Small intestine (tissue), 7 donors: ENCODE measurements at regions not wholly inside any gene's neighbourhood (a gene's known extent, or its start where the extent isn't known, plus 50 kb on each side); places are given as distances from the start of the nearest gene placed in this dataset.

Experiments
- DNase-seq, 2 donors: peaks; one replicate each; pipeline versions ENCODE4 v3.0.0 to v3.0.0-alpha.2; 2013
- FAIRE-seq: peaks from 2 replicates; lab custom pipeline; 2012; peaks lifted over from hg19 to GRCh38; lab: Jason Lieb, UNC
- H3K27ac ChIP-seq, 3 donors: one replicate each; pipeline ENCODE4 v1.5.1; 2013; ENCODE audit warnings: low read length in 2 of 3, mild to moderate bottlenecking in 2 of 3, control low read depth in 1 of 3, inconsistent platforms in 1 of 3, low read depth in 1 of 3, moderate library complexity in 1 of 3
- H3K27me3 ChIP-seq, 3 donors: one replicate each; pipeline ENCODE4 v1.6.1; 2013; ENCODE audit warnings: low read length in 3 of 3, inconsistent platforms in 1 of 3; ENCODE audit not compliant: control insufficient read depth in 3 of 3, insufficient read depth in 3 of 3
- H3K36me3 ChIP-seq, 3 donors: one replicate each; pipeline ENCODE4 v1.6.1; 2013; ENCODE audit warnings: low read length in 3 of 3, inconsistent platforms in 1 of 3, low read depth in 1 of 3, mild to moderate bottlenecking in 1 of 3, moderate library complexity in 1 of 3; ENCODE audit not compliant: control insufficient read depth in 3 of 3, insufficient read depth in 2 of 3
- H3K4me1 ChIP-seq, 3 donors: one replicate each; pipeline ENCODE4 v1.6.1; 2013; ENCODE audit warnings: low read length in 2 of 3, inconsistent platforms in 1 of 3, low read depth in 1 of 3, mild to moderate bottlenecking in 1 of 3, moderate library complexity in 1 of 3; ENCODE audit not compliant: control insufficient read depth in 3 of 3, insufficient read depth in 2 of 3
- H3K4me3 ChIP-seq, 3 donors: one replicate each; pipeline ENCODE4 v1.5.1; 2013; ENCODE audit warnings: low read length in 3 of 3, control low read depth in 1 of 3, inconsistent platforms in 1 of 3, low read depth in 1 of 3, mild to moderate bottlenecking in 1 of 3, moderate library complexity in 1 of 3
- H3K9me3 ChIP-seq, 2 donors: one replicate each; pipeline ENCODE4 v1.6.1; 2013; ENCODE audit warnings: low read depth in 1 of 2, low read length in 1 of 2; ENCODE audit not compliant: control insufficient read depth in 2 of 2, insufficient read depth in 1 of 2
- WGBS, 3 donors: extraction: QIAGEN DNeasy Blood & Tissue Kit; methylation state at CpG; one replicate each; pipeline ENCODE4 v1.1.7; 2013; 5-methylcytosine and 5-hydroxymethylcytosine counted together
- donor health status: healthy with polysubstance abuse.
- donor health status: control.
- donor health status: control.
- donor health status: Bipolar disorder and iron deficiency.
- donor health status: healthy.

DNA sequence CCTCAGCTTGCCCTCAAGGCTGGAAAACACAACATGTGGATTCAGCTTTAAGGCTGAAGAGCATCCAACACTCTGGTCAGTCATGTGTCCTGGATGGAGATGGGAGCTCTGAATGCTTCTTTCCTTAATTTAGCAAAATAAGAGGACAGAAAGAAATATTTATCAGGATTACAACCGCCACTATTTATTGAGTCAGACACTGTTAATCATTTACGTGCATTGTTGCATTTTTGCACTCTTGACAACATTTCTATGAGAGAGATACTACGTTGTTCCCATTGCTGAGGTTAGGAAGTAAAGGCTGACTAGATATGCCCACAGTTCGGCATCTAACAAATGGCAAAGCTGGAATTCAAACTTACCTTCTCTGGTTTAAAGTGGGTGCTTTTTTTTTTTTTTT lies 101.8 kb upstream of the KMT2C start:
- Histone ChIP-seq H3K9me3 (no peaks in the 10 kb centered on the region), H3K4me1 (peaks cover 0 to 4% (median 0%) of the 10 kb centered on the region in 3 donors), H3K4me3 (no peak overlapping the region), H3K36me3 (no peaks in the 10 kb centered on the region), H3K27ac (no peak overlapping the region), H3K27me3 (no peaks in the 10 kb centered on the region)
- DNase-seq = no peak
- no peak for FAIRE-seq
- WGBS, 3 donors = 38 to 50% (median 39%) methylated on average over 4 of the region's 4 CpGs

DNA sequence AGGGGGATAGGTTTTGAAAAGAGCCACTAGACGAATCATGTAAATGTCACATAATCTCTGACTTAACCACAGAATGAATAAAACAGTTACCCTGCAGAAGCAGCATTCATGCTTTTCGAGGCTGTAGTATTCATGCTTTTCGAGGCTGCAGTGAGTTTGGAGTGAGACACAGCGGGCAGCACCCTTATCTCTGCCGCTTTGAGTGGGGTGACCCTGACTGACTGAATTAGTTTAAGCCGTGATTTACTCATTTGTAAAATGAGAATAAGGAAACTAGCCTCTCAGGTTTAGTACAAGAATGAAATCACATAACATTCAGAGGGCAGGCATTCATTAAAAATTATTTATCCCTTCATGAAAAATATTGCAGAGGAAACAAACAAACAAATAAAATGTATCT lies 92.8 kb upstream of the KMT2C start:
- Histone ChIP-seq H3K27ac (no peak overlapping the region), H3K4me1 (no peaks in the 10 kb centered on the region), H3K9me3 (no peaks in the 10 kb centered on the region), H3K27me3 (no peaks in the 10 kb centered on the region), H3K4me3 (no peak overlapping the region), H3K36me3 (no peaks in the 10 kb centered on the region)
- FAIRE-seq (no peak), DNase-seq (no peak)
- 79 to 84% (median 79%) methylated on average over 6 of the region's 6 CpGs for WGBS, 3 donors

DNA sequence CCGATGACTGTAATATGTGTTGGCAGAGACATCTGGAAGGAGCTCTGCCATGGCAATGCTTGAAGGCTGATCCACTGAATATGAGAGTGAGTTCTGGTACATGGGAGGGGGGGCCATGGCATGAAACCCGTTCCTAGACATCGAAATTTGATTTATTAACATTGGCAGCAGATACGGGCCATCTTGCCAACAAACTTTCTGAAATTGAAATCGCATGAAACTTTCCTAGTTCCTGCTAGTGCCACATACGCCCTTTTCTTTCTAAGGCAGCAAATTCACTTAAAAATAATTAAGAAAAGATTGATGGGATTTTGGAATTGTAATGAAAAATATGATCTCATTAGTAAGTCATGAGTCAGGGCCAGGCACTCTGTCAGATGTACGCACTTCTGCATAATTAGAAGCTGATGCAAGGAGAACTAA lies 91.8 kb upstream of the KMT2C start:
- H3K4me1 ChIP-seq = peaks cover 0 to 3% (median 0%) of the 10 kb centered on the region in 3 donors
- H3K9me3 ChIP-seq = no peaks in the 10 kb centered on the region
- no peaks in the 10 kb centered on the region for H3K27me3 ChIP-seq
- no peak overlapping the region for H3K4me3 ChIP-seq
- FAIRE-seq (no peak), DNase-seq (no peak)
- no peak overlapping the region for H3K27ac ChIP-seq
- no peaks in the 10 kb centered on the region for H3K36me3 ChIP-seq
- 63 to 73% (median 70%) methylated on average over 7 of the region's 7 CpGs for WGBS, 3 donors

DNA sequence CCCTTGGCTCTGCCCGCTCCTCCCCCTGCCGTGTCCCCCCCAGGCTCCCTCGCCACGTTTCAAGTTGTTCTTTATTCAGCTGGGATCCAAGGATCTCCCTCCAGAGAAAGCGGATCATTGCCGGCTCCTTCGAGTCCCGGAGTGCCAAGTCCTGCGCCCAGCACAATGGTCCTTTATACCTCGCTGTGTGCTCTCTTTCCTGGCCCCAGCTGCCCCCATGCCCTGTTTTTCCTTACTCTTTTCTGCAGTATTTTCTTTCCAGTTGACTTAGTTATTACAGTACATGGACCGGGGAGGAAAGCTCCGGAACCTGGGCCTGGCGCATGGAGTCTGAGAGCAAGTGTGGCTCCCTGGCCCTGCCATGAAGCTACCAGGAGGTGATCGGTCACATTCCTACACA lies 88.1 kb upstream of the KMT2C start:
- DNase-seq (no peak), FAIRE-seq (no peak)
- Histone ChIP-seq H3K4me1 (peaks cover 0 to 6% (median 4%) of the 10 kb centered on the region in 3 donors), H3K4me3 (no peak overlapping the region), H3K36me3 (no peaks in the 10 kb centered on the region), H3K27me3 (no peaks in the 10 kb centered on the region), H3K27ac (no peak overlapping the region), H3K9me3 (peaks cover 0 to 8% of the 10 kb centered on the region in 2 donors)
- WGBS, 3 donors = 90 to 93% (median 91%) methylated on average over 14 of the region's 14 CpGs

DNA sequence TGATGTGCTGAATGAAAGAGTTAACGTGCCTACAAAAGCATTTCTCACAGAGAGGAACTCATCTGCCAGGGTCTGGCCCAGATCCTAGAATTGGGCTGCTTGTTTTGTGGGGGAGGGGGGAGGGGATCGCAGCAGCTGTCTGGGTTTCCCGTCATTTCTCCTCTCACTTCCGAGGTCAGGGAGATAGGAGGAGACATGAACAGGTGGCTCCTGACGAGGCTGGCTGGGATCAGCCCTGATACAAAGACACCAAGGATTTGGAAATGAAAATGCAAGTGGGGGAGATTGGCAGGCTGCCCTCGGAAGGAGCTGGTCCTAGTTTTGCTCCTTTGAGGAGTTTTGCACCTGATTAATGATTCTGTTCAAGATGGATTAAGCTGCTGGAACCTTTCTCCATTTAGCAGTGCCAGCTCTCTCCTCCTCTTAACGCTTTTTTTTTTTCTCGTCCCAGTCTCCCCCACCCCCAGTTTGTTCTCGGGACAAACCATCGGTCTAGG lies 86.8 kb upstream of the KMT2C start:
- Histone ChIP-seq H3K9me3 (peaks cover 0 to 8% of the 10 kb centered on the region in 2 donors), H3K27me3 (no peaks in the 10 kb centered on the region), H3K4me1 (peaks cover 0 to 6% (median 4%) of the 10 kb centered on the region in 3 donors), H3K4me3 (no peak overlapping the region), H3K27ac (no peak overlapping the region), H3K36me3 (no peaks in the 10 kb centered on the region)
- DNase-seq (peak in 1 of 2 donors; percentile 21), FAIRE-seq (no peak)
- WGBS, 3 donors = 15 to 17% (median 17%) methylated on average over 10 of the region's 10 CpGs

DNA sequence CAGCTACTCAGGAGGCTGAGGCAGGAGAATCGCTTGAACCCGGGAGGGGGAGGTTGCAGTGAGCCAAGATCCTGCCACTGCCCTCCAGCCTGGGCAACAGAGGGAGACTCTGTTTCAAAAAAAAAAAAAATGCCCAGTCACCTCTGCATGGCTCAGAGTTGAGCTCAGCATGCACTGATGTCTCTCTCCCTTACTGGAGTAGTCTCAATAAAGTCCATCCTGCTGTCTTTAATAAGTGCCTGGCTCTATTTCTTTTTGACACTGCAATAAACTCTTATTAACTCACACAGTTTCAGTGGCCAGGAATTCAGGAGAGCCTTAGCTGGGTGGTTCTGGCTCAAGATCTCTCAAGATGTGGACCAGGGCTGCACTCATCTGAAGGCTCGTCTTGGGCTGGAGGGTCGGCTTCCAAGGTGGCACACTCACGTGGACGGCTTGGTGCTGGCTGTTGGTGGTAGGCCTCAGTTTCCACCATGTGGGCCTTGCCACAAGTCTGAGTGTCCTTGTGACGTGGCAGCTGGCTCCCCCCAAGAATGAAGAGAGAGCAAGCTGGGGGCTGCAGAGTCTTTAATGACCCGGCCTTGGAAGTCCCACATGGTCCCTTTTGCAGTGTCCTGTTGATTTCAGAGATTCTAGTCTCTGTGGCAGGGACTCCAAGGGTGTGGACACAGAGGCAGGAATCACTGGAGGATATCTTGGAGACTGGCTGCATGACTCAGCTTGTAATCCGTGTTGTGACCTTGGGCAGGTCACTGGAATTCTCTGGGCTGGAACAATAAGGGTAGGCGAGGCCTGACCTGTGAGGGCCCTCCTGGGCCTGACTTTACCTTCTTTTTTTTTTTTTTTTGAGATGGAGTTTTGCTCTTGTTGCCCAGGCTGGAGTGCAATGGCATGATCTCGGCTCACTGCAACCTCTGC lies 85.9 kb upstream of the KMT2C start:
- 55 to 85% (median 68%) methylated on average over 11 of the region's 11 CpGs for WGBS, 3 donors
- FAIRE-seq = no peak

DNA sequence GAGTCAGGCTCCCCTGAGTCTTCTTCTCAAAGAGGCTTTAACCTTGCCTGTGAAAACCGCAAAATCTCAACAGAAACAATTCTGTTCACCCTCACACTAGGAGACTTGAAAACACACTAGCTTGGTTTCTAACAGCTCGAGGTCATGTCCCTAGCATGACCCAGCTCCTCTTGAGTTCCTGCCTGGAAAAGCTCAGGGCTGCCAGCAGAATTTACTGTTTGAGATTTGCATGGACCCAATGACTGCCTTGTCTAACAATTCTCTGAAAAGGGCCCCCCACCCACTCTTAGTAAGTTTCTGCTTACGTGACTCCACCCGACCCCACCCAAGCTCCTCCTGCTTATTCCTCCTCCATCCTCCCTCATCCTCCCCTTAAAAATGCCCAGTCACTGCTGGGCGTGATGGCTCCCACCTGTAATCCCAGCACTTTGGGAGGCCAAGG lies 85.1 kb upstream of the KMT2C start:
- no peak overlapping the region for H3K27ac ChIP-seq
- peaks cover 0 to 8% of the 10 kb centered on the region in 2 donors for H3K9me3 ChIP-seq
- H3K36me3 ChIP-seq = no peaks in the 10 kb centered on the region
- no peak for DNase-seq
- no peaks in the 10 kb centered on the region for H3K27me3 ChIP-seq
- H3K4me1 ChIP-seq = peaks cover 0 to 6% (median 4%) of the 10 kb centered on the region in 3 donors
- 63 to 84% (median 79%) methylated on average over 5 of the region's 5 CpGs for WGBS, 3 donors
- no peak overlapping the region for H3K4me3 ChIP-seq
- FAIRE-seq = no peak

More for the DNA sequence above, 85.9 kb upstream of the KMT2C start:
- no peak overlapping the region for H3K27ac ChIP-seq
- no peaks in the 10 kb centered on the region for H3K27me3 ChIP-seq
- H3K4me3 ChIP-seq = no peak overlapping the region
- H3K4me1 ChIP-seq = peaks cover 0 to 6% (median 4%) of the 10 kb centered on the region in 3 donors
- peaks cover 0 to 8% of the 10 kb centered on the region in 2 donors for H3K9me3 ChIP-seq
- DNase-seq = peak in 1 of 2 donors; percentile 81
- no peaks in the 10 kb centered on the region for H3K36me3 ChIP-seq

DNA sequence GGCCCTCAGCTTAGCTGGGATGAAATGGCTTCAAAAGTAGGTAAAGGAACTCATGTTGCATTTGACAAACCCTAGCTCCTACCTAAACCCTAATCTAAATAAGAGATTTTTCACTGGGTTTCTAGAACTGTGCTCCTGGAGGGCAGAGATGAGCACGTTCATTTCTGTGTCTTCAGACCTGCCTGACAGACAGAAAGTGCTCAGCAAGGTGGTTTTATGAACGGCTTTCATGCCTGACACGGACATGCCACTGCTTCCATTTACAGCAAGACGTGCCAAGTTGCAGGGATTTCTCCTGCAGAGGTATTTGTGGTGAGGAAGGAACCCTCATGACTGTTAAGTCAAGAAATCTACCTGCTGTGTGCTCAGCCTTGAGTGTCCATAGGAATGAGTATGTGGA lies 83.5 kb upstream of the KMT2C start:
- Histone ChIP-seq H3K9me3 (peaks cover 0 to 13% of the 10 kb centered on the region in 2 donors), H3K4me1 (peaks cover 0 to 6% (median 4%) of the 10 kb centered on the region in 3 donors), H3K4me3 (no peak overlapping the region), H3K27ac (no peak overlapping the region), H3K36me3 (no peaks in the 10 kb centered on the region), H3K27me3 (no peaks in the 10 kb centered on the region)
- FAIRE-seq (no peak), DNase-seq (no peak)
- 63 to 91% (median 64%) methylated on average over 4 of the region's 4 CpGs for WGBS, 3 donors
